OCI-LY7 (cell line): ENCODE measurements at regions not wholly inside any gene's neighbourhood (a gene's known extent, or its start where the extent isn't known, plus 50 kb on each side); places are given as distances from the start of the nearest gene placed in this dataset.

Experiments used
- CTCF ChIP-seq: fragments of 200-600 bp; sonication (generic); conservative IDR thresholded peaks from 2 replicates; pipeline ENCODE4 v1.5.1; 2014; ENCODE audit warnings: mild to moderate bottlenecking, antibody characterized with exemption, low read length, moderate library complexity, mixed read lengths
- EZH2phosphoT487 ChIP-seq: fragments of 200-600 bp; sonication (generic); IDR thresholded peaks from 2 replicates; pipeline ENCODE4 v1.6.1; 2018; ENCODE audit warnings: low read depth, borderline replicate concordance, mild to moderate bottlenecking, mixed run types, antibody characterized with exemption, low read length, moderate library complexity, mixed read lengths

GRCh38 chrX:39605183-39605582 is 492.6 kb downstream of the BCOR start:
- TF ChIP-seq CTCF = no peak
- no peak for TF ChIP-seq EZH2phosphoT487
